Panc1 (cell line): ENCODE measurements at regions not wholly inside any gene's neighbourhood (a gene's known extent, or its start where the extent isn't known, plus 50 kb on each side); places are given as distances from the start of the nearest gene placed in this dataset.

Source experiments
- POLR2AphosphoS5 ChIP-seq: IDR thresholded peaks from 2 replicates; pipeline ENCODE4 v1.6.1; 2012; ENCODE audit warnings: mild to moderate bottlenecking, low read depth, low read length, moderate library complexity
- TCF7L2 ChIP-seq: IDR thresholded peaks from 2 replicates; pipeline ENCODE4 v1.6.1; 2011; ENCODE audit warnings: mild to moderate bottlenecking, low read depth, low read length, inconsistent platforms
- TF ChIP-seq, protein P1 (sequence below): fragments of 450-650 bp; IDR thresholded peaks from 2 replicates; pipeline ENCODE4 v1.5.1; 2017; ENCODE audit warnings: mild to moderate bottlenecking

GRCh38 chr14:55912344-55912743 lies 205.9 kb upstream of the PELI2 start:
- TF ChIP-seq, protein P1, sequence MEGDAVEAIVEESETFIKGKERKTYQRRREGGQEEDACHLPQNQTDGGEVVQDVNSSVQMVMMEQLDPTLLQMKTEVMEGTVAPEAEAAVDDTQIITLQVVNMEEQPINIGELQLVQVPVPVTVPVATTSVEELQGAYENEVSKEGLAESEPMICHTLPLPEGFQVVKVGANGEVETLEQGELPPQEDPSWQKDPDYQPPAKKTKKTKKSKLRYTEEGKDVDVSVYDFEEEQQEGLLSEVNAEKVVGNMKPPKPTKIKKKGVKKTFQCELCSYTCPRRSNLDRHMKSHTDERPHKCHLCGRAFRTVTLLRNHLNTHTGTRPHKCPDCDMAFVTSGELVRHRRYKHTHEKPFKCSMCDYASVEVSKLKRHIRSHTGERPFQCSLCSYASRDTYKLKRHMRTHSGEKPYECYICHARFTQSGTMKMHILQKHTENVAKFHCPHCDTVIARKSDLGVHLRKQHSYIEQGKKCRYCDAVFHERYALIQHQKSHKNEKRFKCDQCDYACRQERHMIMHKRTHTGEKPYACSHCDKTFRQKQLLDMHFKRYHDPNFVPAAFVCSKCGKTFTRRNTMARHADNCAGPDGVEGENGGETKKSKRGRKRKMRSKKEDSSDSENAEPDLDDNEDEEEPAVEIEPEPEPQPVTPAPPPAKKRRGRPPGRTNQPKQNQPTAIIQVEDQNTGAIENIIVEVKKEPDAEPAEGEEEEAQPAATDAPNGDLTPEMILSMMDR: no peak
- TF ChIP-seq TCF7L2 (no peak), POLR2AphosphoS5 (no peak)
